ENCODE measurements at regions not wholly inside any gene's neighbourhood (a gene's known extent, or its start where the extent isn't known, plus 50 kb on each side); places are given as distances from the start of the nearest gene placed in this dataset.

DNA sequence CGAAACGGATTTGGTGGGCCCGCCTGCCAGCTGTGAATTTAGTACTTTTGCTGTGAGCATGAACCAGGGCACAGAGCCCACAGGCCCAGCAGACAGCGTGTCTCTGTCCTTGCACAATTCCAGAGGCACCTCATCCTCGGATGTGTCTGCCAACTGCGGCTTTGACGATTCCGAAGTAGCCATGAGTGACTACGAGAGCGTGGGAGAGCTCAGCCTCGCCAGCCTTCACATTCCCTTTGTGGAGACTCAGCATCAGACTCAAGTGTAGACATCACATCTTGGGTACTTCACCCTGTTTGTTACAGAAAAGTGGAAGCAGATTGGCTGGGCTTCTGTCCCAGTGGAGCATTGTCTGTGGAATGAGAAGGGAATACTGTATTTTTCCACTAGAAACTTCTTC, 78.6 kb upstream of the MTNR1B start:
- no peak overlapping the region for H3K27ac ChIP-seq
- H3K27me3 ChIP-seq: no peaks in the 10 kb centered on the region
- TF ChIP-seq CTCF (IDR thresholded peaks at IDR 0.05): no peak
- H3K36me3 ChIP-seq: no peaks in the 10 kb centered on the region
- no peak overlapping the region for H3K4me3 ChIP-seq
- H3K4me1 ChIP-seq: no peaks in the 10 kb centered on the region
- no peaks in the 10 kb centered on the region for H3K9me3 ChIP-seq
- DNase-seq (ENCODE audit: low spot score): no peak

- Histone ChIP-seq H3K9me3 (no peaks in the 10 kb centered on the region), H3K4me3 (no peak overlapping the region), H3K27ac (no peak overlapping the region), H3K36me3 (no peaks in the 10 kb centered on the region), H3K27me3 (no peaks in the 10 kb centered on the region), H3K4me1 (no peaks in the 10 kb centered on the region)
- no peak for DNase-seq (ENCODE audit: low spot score)
- TF ChIP-seq CTCF (IDR thresholded peaks at IDR 0.05): no peak
These were observed 76.4 kb upstream of the MTNR1B start for GRCh38 chr11:92892802-92893684.

- H3K4me1 ChIP-seq: no peaks in the 10 kb centered on the region
- H3K4me3 ChIP-seq: no peak overlapping the region
- no peaks in the 10 kb centered on the region for H3K9me3 ChIP-seq
- DNase-seq (ENCODE audit: low spot score): no peak
- no peaks in the 10 kb centered on the region for H3K36me3 ChIP-seq
- no peak for TF ChIP-seq CTCF (IDR thresholded peaks at IDR 0.05)
- H3K27ac ChIP-seq: no peak overlapping the region
- no peaks in the 10 kb centered on the region for H3K27me3 ChIP-seq
These were observed 75.3 kb upstream of the MTNR1B start for GRCh38 chr11:92894197-92894596.

DNA sequence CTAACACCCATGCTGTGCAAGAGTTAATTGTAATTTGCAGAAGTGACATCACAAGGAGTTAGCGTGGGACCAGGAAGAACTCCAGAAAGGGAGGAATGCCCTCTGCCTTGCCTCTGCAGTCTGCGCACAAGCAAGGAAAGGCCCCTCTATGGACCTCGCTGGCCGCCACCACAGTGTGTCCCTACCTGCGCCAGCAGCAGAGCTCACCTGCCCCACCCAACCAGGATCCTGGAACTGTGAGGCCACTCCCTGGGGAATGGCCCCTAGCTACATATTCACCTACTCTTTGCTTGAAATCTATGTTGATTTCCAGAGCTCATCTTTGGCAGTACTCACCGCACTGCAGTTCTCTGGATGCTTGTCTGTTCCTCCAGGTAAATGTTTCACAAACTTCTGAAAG, 72.0 kb upstream of the MTNR1B start:
- no peak for TF ChIP-seq CTCF (IDR thresholded peaks at IDR 0.05)
- no peaks in the 10 kb centered on the region for H3K4me1 ChIP-seq
- no peaks in the 10 kb centered on the region for H3K27me3 ChIP-seq

DNA sequence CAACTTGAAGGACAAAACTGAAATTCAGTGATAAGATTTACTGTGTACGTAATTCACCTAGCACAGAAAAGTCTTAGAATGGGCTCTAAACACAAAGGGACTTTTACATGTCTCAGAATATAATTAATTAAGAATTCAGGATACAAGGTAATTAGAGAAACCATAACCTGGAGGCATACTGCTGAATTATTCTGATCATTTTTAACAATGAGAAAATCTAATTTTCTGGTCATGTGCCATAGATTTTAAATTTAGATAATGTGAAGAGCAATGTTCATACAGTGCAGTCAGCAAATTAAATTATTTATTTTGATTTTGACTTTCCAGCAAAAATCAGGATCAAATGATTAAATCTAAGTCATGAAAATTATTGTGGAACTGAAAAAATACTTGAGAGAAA, 67.0 kb upstream of the MTNR1B start:
- H3K9me3 ChIP-seq: no peaks in the 10 kb centered on the region
- no peak overlapping the region for H3K4me3 ChIP-seq
- no peak for TF ChIP-seq CTCF (IDR thresholded peaks at IDR 0.05)
- no peaks in the 10 kb centered on the region for H3K4me1 ChIP-seq
- no peak overlapping the region for H3K27ac ChIP-seq
- H3K27me3 ChIP-seq: no peaks in the 10 kb centered on the region
- DNase-seq (ENCODE audit: low spot score): no peak
- no peaks in the 10 kb centered on the region for H3K36me3 ChIP-seq

More for the DNA sequence above, 72.0 kb upstream of the MTNR1B start:
- no peak overlapping the region for H3K4me3 ChIP-seq
- H3K27ac ChIP-seq: no peak overlapping the region
- no peaks in the 10 kb centered on the region for H3K36me3 ChIP-seq
- no peaks in the 10 kb centered on the region for H3K9me3 ChIP-seq
- no peak for DNase-seq (ENCODE audit: low spot score)

- Histone ChIP-seq H3K9me3 (no peaks in the 10 kb centered on the region), H3K4me3 (no peak overlapping the region), H3K36me3 (no peaks in the 10 kb centered on the region), H3K27me3 (no peaks in the 10 kb centered on the region), H3K27ac (no peak overlapping the region), H3K4me1 (no peaks in the 10 kb centered on the region)
- no peak for TF ChIP-seq CTCF (IDR thresholded peaks at IDR 0.05)
- DNase-seq (ENCODE audit: low spot score): no peak
These were observed 61.8 kb upstream of the MTNR1B start for GRCh38 chr11:92907671-92908070.

Measured in right atrium auricular region (tissue), 2 donors.